ENCODE measurements at regions not wholly inside any gene's neighbourhood (a gene's known extent, or its start where the extent isn't known, plus 50 kb on each side); places are given as distances from the start of the nearest gene placed in this dataset.

GRCh38 chr5:2223303-2223702, 340.6 kb upstream of the IRX4 start:
- no peak for DNase-seq (ENCODE audit: low read depth in 3 of 3, low spot score in 2 of 3)

GRCh38 chr5:2222246-2222992, 339.7 kb upstream of the IRX4 start:
- DNase-seq (ENCODE audit: low read depth in 3 of 3, low spot score in 2 of 3): no peak

GRCh38 chr5:2221450-2221849, 338.7 kb upstream of the IRX4 start:
- no peak for DNase-seq (ENCODE audit: low read depth in 3 of 3, low spot score in 2 of 3)

GRCh38 chr5:2220741-2221140, 338.0 kb upstream of the IRX4 start:
- DNase-seq (ENCODE audit: low read depth in 3 of 3, low spot score in 2 of 3): no peak

GRCh38 chr5:2219149-2219776, 336.5 kb upstream of the IRX4 start:
- no peak for DNase-seq (ENCODE audit: low read depth in 3 of 3, low spot score in 2 of 3)

GRCh38 chr5:2217219-2217618, 334.5 kb upstream of the IRX4 start:
- DNase-seq (ENCODE audit: low read depth in 3 of 3, low spot score in 2 of 3): no peak

GRCh38 chr5:2214910-2215590, 332.3 kb upstream of the IRX4 start:
- DNase-seq (ENCODE audit: low read depth in 3 of 3, low spot score in 2 of 3): no peak

GRCh38 chr5:2213121-2213730, 330.5 kb upstream of the IRX4 start:
- no peak for DNase-seq (ENCODE audit: low read depth in 3 of 3, low spot score in 2 of 3)

- DNase-seq (ENCODE audit: low read depth in 3 of 3, low spot score in 2 of 3): no peak
These were observed 329.8 kb upstream of the IRX4 start for GRCh38 chr5:2212481-2212880.

- DNase-seq (ENCODE audit: low read depth in 3 of 3, low spot score in 2 of 3): no peak
These were observed 325.5 kb upstream of the IRX4 start for GRCh38 chr5:2208239-2208544.

- no peak for DNase-seq (ENCODE audit: low read depth in 3 of 3, low spot score in 2 of 3)
These were observed 324.9 kb upstream of the IRX4 start for GRCh38 chr5:2207416-2208238.

GRCh38 chr5:2207109-2207399, 324.3 kb upstream of the IRX4 start:
- DNase-seq (ENCODE audit: low read depth in 3 of 3, low spot score in 2 of 3): no peak

GRCh38 chr5:2206293-2207108, 323.8 kb upstream of the IRX4 start:
- no peak for DNase-seq (ENCODE audit: low read depth in 3 of 3, low spot score in 2 of 3)

- DNase-seq (ENCODE audit: low read depth in 3 of 3, low spot score in 2 of 3): no peak
These were observed 323.0 kb upstream of the IRX4 start for GRCh38 chr5:2205596-2206226.

- no peak for DNase-seq (ENCODE audit: low read depth in 3 of 3, low spot score in 2 of 3)
These were observed 322.5 kb upstream of the IRX4 start for GRCh38 chr5:2205185-2205585.

GRCh38 chr5:2204366-2205184, 321.9 kb upstream of the IRX4 start:
- DNase-seq (ENCODE audit: low read depth in 3 of 3, low spot score in 2 of 3): no peak

GRCh38 chr5:2203774-2204173, 321.0 kb upstream of the IRX4 start:
- no peak for DNase-seq (ENCODE audit: low read depth in 3 of 3, low spot score in 2 of 3)

- no peak for DNase-seq (ENCODE audit: low read depth in 3 of 3, low spot score in 2 of 3)
These were observed 319.1 kb upstream of the IRX4 start for GRCh38 chr5:2201832-2202231.

GRCh38 chr5:2201421-2201820, 318.7 kb upstream of the IRX4 start:
- no peak for DNase-seq (ENCODE audit: low read depth in 3 of 3, low spot score in 2 of 3)
